Neuronal stem cell (in vitro differentiated cells): ENCODE measurements at regions not wholly inside any gene's neighbourhood (a gene's known extent, or its start where the extent isn't known, plus 50 kb on each side); places are given as distances from the start of the nearest gene placed in this dataset.

ENCODE experiments used
- DNase-seq: peaks from one replicate; pipeline ENCODE4 v3.0.0-alpha.2; 2013; ENCODE audit warnings: low spot score
- H2AFZ ChIP-seq: one replicate; pipeline ENCODE4 v1.6.1; 2013; ENCODE audit warnings: mild to moderate bottlenecking, low read length, inconsistent platforms
- H2AK5ac ChIP-seq: 2 replicates; pipeline ENCODE4 v1.6.1; 2013; ENCODE audit warnings: low read depth, mild to moderate bottlenecking, inconsistent platforms, low read length, moderate library complexity, mixed read lengths
- H2BK120ac ChIP-seq: 2 replicates; pipeline ENCODE4 v1.6.1; 2013; ENCODE audit warnings: low read depth, mild to moderate bottlenecking, inconsistent platforms, low read length, moderate library complexity, mixed read lengths
- H2BK12ac ChIP-seq: one replicate; pipeline ENCODE4 v1.6.1; 2013; ENCODE audit warnings: low read length, inconsistent platforms
- H2BK15ac ChIP-seq: 2 replicates; pipeline ENCODE4 v1.6.1; 2013; ENCODE audit warnings: mild to moderate bottlenecking, low read length, inconsistent platforms, mixed read lengths
- H2BK5ac ChIP-seq: one replicate; pipeline ENCODE4 v1.6.1; 2013; ENCODE audit warnings: inconsistent platforms, mild to moderate bottlenecking, low read length, moderate library complexity
- H3K14ac ChIP-seq: one replicate; pipeline ENCODE4 v1.6.1; 2013; ENCODE audit warnings: low read length, inconsistent platforms
- H3K18ac ChIP-seq: 2 replicates; pipeline ENCODE4 v1.6.1; 2013; ENCODE audit warnings: low read length, inconsistent platforms
- H3K23ac ChIP-seq: 2 replicates; pipeline ENCODE4 v1.6.1; 2013; ENCODE audit warnings: low read depth, mild to moderate bottlenecking, mixed read lengths, low read length, inconsistent platforms; ENCODE audit not compliant: poor library complexity
- H3K27ac ChIP-seq: replicated peaks from 3 replicates; pipeline ENCODE4 v1.5.1; 2013; ENCODE audit warnings: low read length, inconsistent platforms
- H3K27me3 ChIP-seq, 3 experiments: 2 replicates each; pipeline ENCODE4 v1.6.1; 2013; ENCODE audit warnings: low read length in 3 of 3, mild to moderate bottlenecking in 2 of 3, inconsistent platforms in 1 of 3, low read depth in 1 of 3, mixed read lengths in 1 of 3, moderate library complexity in 1 of 3; ENCODE audit not compliant: control insufficient read depth in 3 of 3, insufficient read depth in 3 of 3
- H3K36me3 ChIP-seq, 2 donors: replicated peaks in 1 of 2; 2 replicates each; pipeline ENCODE4 v1.6.1; 2013; ENCODE audit warnings: low read length in 2 of 2; ENCODE audit not compliant: control insufficient read depth in 2 of 2, insufficient read depth in 2 of 2
- H3K4ac ChIP-seq: 2 replicates; pipeline ENCODE4 v1.6.1; 2013; ENCODE audit warnings: inconsistent platforms, mild to moderate bottlenecking, low read length, moderate library complexity
- H3K4me1 ChIP-seq, 2 donors: 1 replicate in 1 of 2; 2 replicates in 1 of 2; pipeline ENCODE4 v1.6.1; 2013; ENCODE audit warnings: low read length in 2 of 2, low read depth in 1 of 2; ENCODE audit not compliant: control insufficient read depth in 2 of 2, insufficient read depth in 1 of 2
- H3K4me2 ChIP-seq: one replicate; pipeline ENCODE4 v1.6.1; 2013; ENCODE audit warnings: mild to moderate bottlenecking, low read length, inconsistent platforms; ENCODE audit not compliant: insufficient read depth, poor library complexity, severe bottlenecking
- H3K4me3 ChIP-seq, 2 donors: 2 replicates each; pipeline ENCODE4 v1.5.1; 2013; ENCODE audit warnings: low read length in 2 of 2, mild to moderate bottlenecking in 2 of 2, inconsistent platforms in 1 of 2, moderate library complexity in 1 of 2
- H3K79me1 ChIP-seq: one replicate; pipeline ENCODE4 v1.6.1; 2013; ENCODE audit warnings: low read depth, mild to moderate bottlenecking, inconsistent platforms, low read length, moderate library complexity
- H3K9ac ChIP-seq: one replicate; pipeline ENCODE4 v1.6.1; 2013; ENCODE audit warnings: mild to moderate bottlenecking, low read depth, low read length, inconsistent platforms; ENCODE audit not compliant: poor library complexity
- H3K9me3 ChIP-seq, 2 donors: replicated peaks in 1 of 2; 2 replicates each; pipeline versions ENCODE3 to v1.6.1; 2013; ENCODE audit warnings: low read length in 2 of 2, mild to moderate bottlenecking in 2 of 2, inconsistent platforms in 1 of 2, low read depth in 1 of 2, mixed read lengths in 1 of 2, moderate library complexity in 1 of 2; ENCODE audit not compliant: control insufficient read depth in 2 of 2, insufficient read depth in 1 of 2
- H4K8ac ChIP-seq: one replicate; pipeline ENCODE4 v1.6.1; 2013; ENCODE audit warnings: low read depth, mild to moderate bottlenecking, inconsistent platforms, low read length, moderate library complexity
- H4K91ac ChIP-seq: one replicate; pipeline ENCODE4 v1.6.1; 2013; ENCODE audit warnings: low read length, low read depth, mild to moderate bottlenecking, inconsistent platforms; ENCODE audit not compliant: poor library complexity
- WGBS, 2 donors: extraction: QIAGEN DNeasy Blood & Tissue Kit; methylation state at CpG; one replicate each; pipeline ENCODE4 v1.1.7; 2013; ENCODE audit warnings: missing lambda C conversion rate in 2 of 2, mixed read lengths in 1 of 2; ENCODE audit not compliant: insufficient read length in 2 of 2, insufficient replicate concordance in 1 of 2; ENCODE audit errors: extremely low coverage in 2 of 2; 5-methylcytosine and 5-hydroxymethylcytosine counted together

GRCh38 chr16:60331168-60331567 lies 1597.1 kb upstream of the GOT2 start:
- H3K14ac ChIP-seq = no peak overlapping the region
- no peaks in the 10 kb centered on the region for H3K4me1 ChIP-seq
- WGBS, 2 donors = no CpG with 5 or more reads among the region's 2 CpGs
- no peak overlapping the region for H3K23ac ChIP-seq
- H3K4me2 ChIP-seq = no peak overlapping the region
- no peak overlapping the region for H3K18ac ChIP-seq
- H4K8ac ChIP-seq = no peak overlapping the region
- H3K4ac ChIP-seq = no peak overlapping the region
- H2AK5ac ChIP-seq = no peak overlapping the region
- H3K27me3 ChIP-seq = no peaks in the 10 kb centered on the region
- DNase-seq = no peak
- H2BK12ac ChIP-seq = no peak overlapping the region
- H3K9me3 ChIP-seq = no peaks in the 10 kb centered on the region
- H3K9ac ChIP-seq = no peak overlapping the region
- no peak overlapping the region for H3K27ac ChIP-seq
- no peak overlapping the region for H4K91ac ChIP-seq
- no peak overlapping the region for H2BK15ac ChIP-seq
- no peak overlapping the region for H2BK120ac ChIP-seq
- H3K79me1 ChIP-seq = no peaks in the 10 kb centered on the region
- no peak overlapping the region for H3K4me3 ChIP-seq
- H2AFZ ChIP-seq = no peak overlapping the region
- H3K36me3 ChIP-seq = no peaks in the 10 kb centered on the region
- no peak overlapping the region for H2BK5ac ChIP-seq

DNA sequence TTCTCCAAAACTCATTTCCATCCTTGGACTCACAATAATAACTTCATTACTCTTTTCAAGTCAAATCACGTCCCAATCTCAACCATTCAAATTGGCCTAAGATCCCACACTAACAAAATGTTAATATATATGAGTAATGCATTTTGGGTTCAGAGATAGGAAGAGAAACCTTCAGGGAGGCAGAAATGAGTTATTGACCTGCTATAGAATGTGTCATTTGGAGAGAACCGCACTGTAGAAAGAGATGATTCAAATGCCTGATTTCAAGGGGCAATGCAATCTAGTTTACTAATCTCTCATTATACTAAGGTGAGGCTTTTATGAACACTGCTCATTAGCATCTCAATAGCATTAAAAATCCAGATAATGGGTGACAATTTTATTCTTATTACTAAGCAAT lies 1595.0 kb upstream of the GOT2 start:
- no peak overlapping the region for H3K9ac ChIP-seq
- no peak overlapping the region for H3K14ac ChIP-seq
- H3K27me3 ChIP-seq = no peaks in the 10 kb centered on the region
- no peak overlapping the region for H4K91ac ChIP-seq
- H2BK120ac ChIP-seq = no peak overlapping the region
- no peak overlapping the region for H3K18ac ChIP-seq
- no peak overlapping the region for H2BK15ac ChIP-seq
- H3K79me1 ChIP-seq = no peaks in the 10 kb centered on the region
- H3K4ac ChIP-seq = no peak overlapping the region
- H3K9me3 ChIP-seq = no peaks in the 10 kb centered on the region
- H3K27ac ChIP-seq = no peak overlapping the region
- no peak overlapping the region for H2AFZ ChIP-seq
- no peak overlapping the region for H3K4me2 ChIP-seq
- H2BK5ac ChIP-seq = no peak overlapping the region
- no peaks in the 10 kb centered on the region for H3K4me1 ChIP-seq
- 100% methylated on average over 1 of the region's 2 CpGs; no CpG with 5 or more reads in 1 of the 2 donors for whole genome bisulfite sequencing, 2 donors
- no peak overlapping the region for H2BK12ac ChIP-seq
- no peak overlapping the region for H2AK5ac ChIP-seq
- H3K23ac ChIP-seq = no peak overlapping the region
- H4K8ac ChIP-seq = no peak overlapping the region
- H3K4me3 ChIP-seq = no peak overlapping the region
- no peaks in the 10 kb centered on the region for H3K36me3 ChIP-seq
- no peak for DNase-seq

- no peak overlapping the region for H3K4me3 ChIP-seq
- H3K18ac ChIP-seq = no peak overlapping the region
- no peaks in the 10 kb centered on the region for H3K4me1 ChIP-seq
- no peak overlapping the region for H2BK5ac ChIP-seq
- H3K4ac ChIP-seq = no peak overlapping the region
- H3K9me3 ChIP-seq = no peaks in the 10 kb centered on the region
- H2BK12ac ChIP-seq = no peak overlapping the region
- no peak for DNase-seq
- H4K8ac ChIP-seq = no peak overlapping the region
- no peak overlapping the region for H3K27ac ChIP-seq
- no peak overlapping the region for H3K4me2 ChIP-seq
- no CpG with 5 or more reads among the region's 1 CpG for WGBS, 2 donors
- H3K79me1 ChIP-seq = no peaks in the 10 kb centered on the region
- no peaks in the 10 kb centered on the region for H3K27me3 ChIP-seq
- H4K91ac ChIP-seq = no peak overlapping the region
- no peak overlapping the region for H2BK120ac ChIP-seq
- no peak overlapping the region for H2AFZ ChIP-seq
- H2AK5ac ChIP-seq = no peak overlapping the region
- no peak overlapping the region for H3K23ac ChIP-seq
- no peaks in the 10 kb centered on the region for H3K36me3 ChIP-seq
- no peak overlapping the region for H2BK15ac ChIP-seq
- H3K9ac ChIP-seq = no peak overlapping the region
- no peak overlapping the region for H3K14ac ChIP-seq
Observed at GRCh38 chr16:60328152-60328551, 1594.0 kb upstream of the GOT2 start.

DNA sequence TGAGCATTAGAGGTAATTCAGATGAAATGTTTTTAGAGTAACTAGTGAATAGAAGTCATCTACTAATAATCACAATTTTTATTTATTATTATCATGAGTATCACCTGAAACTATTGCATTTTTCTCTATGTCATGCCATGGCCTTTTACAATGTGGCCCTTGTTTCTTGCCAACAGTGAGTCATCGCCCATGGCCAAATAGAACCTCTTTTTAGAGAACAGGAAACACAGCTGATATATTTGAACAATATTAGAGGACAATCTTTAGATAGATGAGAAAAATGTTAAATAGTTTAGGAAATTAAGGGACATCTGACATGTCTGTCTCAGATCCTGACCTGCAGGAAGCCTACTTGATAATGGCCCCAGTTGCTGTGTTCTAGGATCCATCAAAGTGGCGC lies 1584.4 kb upstream of the GOT2 start:
- Histone ChIP-seq H2AFZ (no peak overlapping the region), H3K27ac (no peak overlapping the region)

More for the DNA sequence above, 1584.4 kb upstream of the GOT2 start:
- Histone ChIP-seq H3K23ac (no peak overlapping the region), H2BK5ac (no peak overlapping the region), H2AK5ac (no peak overlapping the region), H3K4me2 (no peak overlapping the region), H3K27me3 (no peaks in the 10 kb centered on the region), H3K14ac (no peak overlapping the region), H4K8ac (no peak overlapping the region), H3K4ac (no peak overlapping the region), H3K4me3 (no peak overlapping the region), H3K18ac (peak overlapping the region; percentile 83), H3K9ac (no peak overlapping the region), H2BK15ac (no peak overlapping the region), H3K9me3 (no peaks in the 10 kb centered on the region), H3K79me1 (no peaks in the 10 kb centered on the region), H2BK12ac (peak overlapping the region; percentile 73), H3K36me3 (no peaks in the 10 kb centered on the region), H2BK120ac (no peak overlapping the region), H4K91ac (no peak overlapping the region), H3K4me1 (peaks cover 0 to 2% of the 10 kb centered on the region in 2 donors)
- no CpG with 5 or more reads among the region's 2 CpGs for WGBS, 2 donors
- no peak for DNase-seq
